HEK293T (cell line): ENCODE measurements at regions not wholly inside any gene's neighbourhood (a gene's known extent, or its start where the extent isn't known, plus 50 kb on each side); places are given as distances from the start of the nearest gene placed in this dataset.

ENCODE experiments used
- ELF4 ChIP-seq: fragments of 450-650 bp; IDR thresholded peaks from 2 replicates; pipeline ENCODE4 v1.6.1; 2017; ENCODE audit warnings: antibody characterized with exemption
- FOXM1 ChIP-seq: fragments of 450-650 bp; IDR thresholded peaks from 2 replicates; pipeline ENCODE4 v1.6.1; 2017; ENCODE audit warnings: mild to moderate bottlenecking, borderline replicate concordance
- SP1 ChIP-seq: fragments of 450-650 bp; IDR thresholded peaks from 2 replicates; pipeline ENCODE4 v1.6.1; 2017
- TARDBP ChIP-seq: fragments of 450-650 bp; IDR thresholded peaks from 2 replicates; pipeline ENCODE4 v1.6.1; 2016

- TF ChIP-seq FOXM1, result no peak
- no peak for TF ChIP-seq SP1
- no peak for TF ChIP-seq TARDBP
- TF ChIP-seq ELF4, result no peak
Observed at GRCh38 chr12:90299121-90299520, 590.5 kb upstream of the ATP2B1 start.
